Fibroblast of lung (primary cell): ENCODE measurements at regions not wholly inside any gene's neighbourhood (a gene's known extent, or its start where the extent isn't known, plus 50 kb on each side); places are given as distances from the start of the nearest gene placed in this dataset.

Experiments used
- DNase-seq, 2 donors: peaks; one replicate each; pipeline versions ENCODE4 v3.0.0 to v3.0.0-alpha.2; 2010; ENCODE audit warnings: low read depth in 2 of 2
- H2AFZ ChIP-seq: 2 replicates; pipeline ENCODE4 v1.5.1; 2012; ENCODE audit warnings: low read length, control low read depth, inconsistent platforms
- H3K27ac ChIP-seq: 2 replicates; pipeline ENCODE4 v1.5.1; 2011; ENCODE audit warnings: low read length, control low read depth; ENCODE audit not compliant: insufficient read depth
- H3K27me3 ChIP-seq: 2 replicates; pipeline ENCODE4 v1.5.1; 2011; ENCODE audit warnings: mild to moderate bottlenecking, low read length; ENCODE audit not compliant: control insufficient read depth, insufficient read depth
- H3K36me3 ChIP-seq: 2 replicates; pipeline ENCODE4 v1.5.1; 2011; ENCODE audit warnings: low read length; ENCODE audit not compliant: control insufficient read depth, insufficient read depth
- H3K4me1 ChIP-seq: 2 replicates; pipeline ENCODE4 v1.5.1; 2011; ENCODE audit warnings: low read length; ENCODE audit not compliant: control insufficient read depth, insufficient read depth; ENCODE audit errors: extremely low read depth
- H3K4me2 ChIP-seq: 2 replicates; pipeline ENCODE4 v1.5.1; 2011; ENCODE audit warnings: low read length, control low read depth; ENCODE audit not compliant: insufficient read depth; ENCODE audit errors: extremely low read depth
- H3K4me3 ChIP-seq, 4 experiments: fragments of 200-600 bp in 1 of 4; sonication (generic) in 1 of 4; replicated peaks in 1 of 4; 2 replicates each; pipeline ENCODE4 v1.5.1; 2011 to 2016; ENCODE audit warnings: low read length in 4 of 4, low read depth in 3 of 4, mild to moderate bottlenecking in 3 of 4, control low read depth in 2 of 4, inconsistent platforms in 1 of 4, mixed read lengths in 1 of 4; ENCODE audit not compliant: insufficient read depth in 1 of 4; ENCODE audit errors: control extremely low read depth in 1 of 4
- H3K79me2 ChIP-seq: 2 replicates; pipeline ENCODE4 v1.5.1; 2012; ENCODE audit warnings: mild to moderate bottlenecking, low read length, inconsistent platforms; ENCODE audit not compliant: control insufficient read depth, insufficient read depth
- H3K9ac ChIP-seq: 2 replicates; pipeline ENCODE4 v1.5.1; 2011; ENCODE audit warnings: mild to moderate bottlenecking, low read length, control low read depth; ENCODE audit not compliant: insufficient read depth
- H3K9me3 ChIP-seq: 2 replicates; pipeline ENCODE4 v1.5.1; 2012; ENCODE audit warnings: low read depth, low read length; ENCODE audit not compliant: control insufficient read depth, insufficient read depth
- H4K20me1 ChIP-seq: 2 replicates; pipeline ENCODE4 v1.5.1; 2011; ENCODE audit warnings: low read length; ENCODE audit not compliant: control insufficient read depth, insufficient read depth; ENCODE audit errors: extremely low read depth
- CTCF ChIP-seq, 2 donors: IDR thresholded peaks in 1 of 2; conservative IDR thresholded peaks in 1 of 2; 1 replicate in 1 of 2; 2 replicates in 1 of 2; pipeline ENCODE4 v1.5.1; 2011 to 2012; ENCODE audit warnings: low read length in 2 of 2, control low read depth in 1 of 2, inconsistent platforms in 1 of 2, low read depth in 1 of 2, mild to moderate bottlenecking in 1 of 2
- EZH2 ChIP-seq: IDR thresholded peaks from 2 replicates; pipeline ENCODE4 v1.5.1; 2012; ENCODE audit warnings: low read length, control low read depth, mild to moderate bottlenecking; ENCODE audit errors: missing control alignments

- H3K4me3 ChIP-seq: no peak overlapping the region
- no peak overlapping the region for H3K27ac ChIP-seq
- no peak for DNase-seq
- H3K4me2 ChIP-seq: no peak overlapping the region
- H3K9me3 ChIP-seq: no peaks in the 10 kb centered on the region
- peaks cover 2% of the 10 kb centered on the region for H4K20me1 ChIP-seq
- no peaks in the 10 kb centered on the region for H3K27me3 ChIP-seq
- H2AFZ ChIP-seq: no peak overlapping the region
- TF ChIP-seq EZH2 (no peak), CTCF (conservative IDR thresholded peaks at IDR 0.05 in 1 of 2, IDR thresholded peaks at IDR 0.05 in 1 of 2; ENCODE audit: low read depth in 1 of 2, low read length in 2 of 2) (no peak)
- no peaks in the 10 kb centered on the region for H3K36me3 ChIP-seq
- H3K79me2 ChIP-seq: no peaks in the 10 kb centered on the region
- peaks cover 3% of the 10 kb centered on the region for H3K4me1 ChIP-seq
- H3K9ac ChIP-seq: no peak overlapping the region
Observed at GRCh38 chr16:85383836-85384832, 229.0 kb upstream of the GSE1 start.

- Histone ChIP-seq H3K4me1 (peaks cover 3% of the 10 kb centered on the region), H4K20me1 (peaks cover 2% of the 10 kb centered on the region), H3K27ac (no peak overlapping the region)
Observed at GRCh38 chr16:85384833-85385462, 228.2 kb upstream of the GSE1 start.

More at GRCh38 chr16:85384833-85385462, 228.2 kb upstream of the GSE1 start:
- H3K4me3 ChIP-seq: no peak overlapping the region
- TF ChIP-seq CTCF (conservative IDR thresholded peaks at IDR 0.05 in 1 of 2, IDR thresholded peaks at IDR 0.05 in 1 of 2; ENCODE audit: low read depth in 1 of 2, low read length in 2 of 2) (no peak), EZH2 (no peak)
- H3K27me3 ChIP-seq: no peaks in the 10 kb centered on the region
- H3K9me3 ChIP-seq: no peaks in the 10 kb centered on the region
- H2AFZ ChIP-seq: no peak overlapping the region
- no peak overlapping the region for H3K9ac ChIP-seq
- H3K79me2 ChIP-seq: no peaks in the 10 kb centered on the region
- no peak for DNase-seq
- H3K36me3 ChIP-seq: no peaks in the 10 kb centered on the region
- H3K4me2 ChIP-seq: no peak overlapping the region
